ENCODE measurements at regions not wholly inside any gene's neighbourhood (a gene's known extent, or its start where the extent isn't known, plus 50 kb on each side); places are given as distances from the start of the nearest gene placed in this dataset.

DNA sequence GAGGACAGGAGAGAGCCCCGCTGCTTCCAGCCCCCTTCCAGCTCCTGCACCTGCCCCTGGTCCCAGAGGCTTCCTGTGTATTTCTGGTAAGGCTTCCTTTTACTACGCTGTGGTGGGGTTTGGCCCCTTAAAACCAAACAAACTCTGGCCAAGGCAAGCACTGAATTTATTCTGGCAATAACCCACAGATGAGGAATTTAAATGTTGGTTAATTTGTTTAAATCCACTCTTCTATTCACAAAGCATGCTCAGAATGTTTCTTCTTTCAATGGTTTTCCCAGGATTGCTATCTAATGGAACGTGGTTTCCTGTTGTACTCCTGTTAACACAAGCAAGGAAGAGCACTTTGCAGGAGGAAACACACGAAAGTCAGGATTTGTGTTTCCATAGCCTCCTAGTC is 236.5 kb upstream of the FOXQ1 start:
- H3K27me3 ChIP-seq (replicated peaks in 1 of 2; ENCODE audit: control insufficient read depth in 2 of 2, insufficient read depth in 2 of 2, low read length in 1 of 2) = peaks cover 2 to 4% of the 10 kb centered on the region in 2 experiments; a peak in 2 of 4 replicates
- RAD21 ChIA-PET (ENCODE audit: unreplicated experiment) = no interaction called here
- no TSS peak for BruUV-seq (replicated peaks)
- WGBS (ENCODE audit: insufficient coverage, insufficient replicate concordance, low lambda C conversion rate, missing lambda C conversion rate) = 2% methylated on average over 4 of the region's 4 CpGs
- H4K20me1 ChIP-seq (ENCODE audit: control insufficient read depth, insufficient read depth) = no peaks in the 10 kb centered on the region
- POLR2A ChIA-PET = no interaction called here
- SMC1A ChIA-PET (ENCODE audit: uncharacterized antibody, unreplicated experiment) = no interaction called here
- no peak overlapping the region for H3K4me3 ChIP-seq
- DNase-seq (ENCODE audit: low read depth, low spot score) (no peak), ATAC-seq (no peak), FAIRE-seq (no peak)
- no peak overlapping the region for H3K9ac ChIP-seq (ENCODE audit: control insufficient read depth, insufficient read depth, low read length)
- in situ Hi-C loops (cut with MboI) (no loop called here), intact Hi-C loops (cut with micrococcal nuclease; ENCODE audit: unreplicated experiment) (no loop called here)
- H3K79me2 ChIP-seq (ENCODE audit: control insufficient read depth, insufficient read depth, low read length) = no peaks in the 10 kb centered on the region
- no peaks in the 10 kb centered on the region for H3K9me3 ChIP-seq (replicated peaks; ENCODE audit: control insufficient read depth, insufficient read depth, low read length)
- H2AFZ ChIP-seq (ENCODE audit: control insufficient read depth, low read depth, low read length) = no peak overlapping the region
- H3K4me1 ChIP-seq (ENCODE audit: control insufficient read depth, insufficient read depth, low read length) = no peaks in the 10 kb centered on the region
- H3K4me2 ChIP-seq (ENCODE audit: control insufficient read depth, insufficient read depth) = no peak overlapping the region
- CTCF ChIA-PET = interaction anchor here (0.6 kb wide), 1 partner anchor 364 kb away, joined by 3 read pairs; no protein-coding TSS in a partner anchor
- H3K36me3 ChIP-seq (ENCODE audit: control insufficient read depth in 2 of 2, insufficient read depth in 2 of 2, low read length in 1 of 2) = no peaks in the 10 kb centered on the region
- no peak for TF ChIP-seq NFIC (IDR thresholded peaks at IDR 0.05; ENCODE audit: low read depth, low read length)
- TF ChIP-seq FOXK2 (IDR thresholded peaks at IDR 0.05) = no peak
- no peak overlapping the region for H3K27ac ChIP-seq (ENCODE audit: control insufficient read depth, insufficient read depth)

DNA sequence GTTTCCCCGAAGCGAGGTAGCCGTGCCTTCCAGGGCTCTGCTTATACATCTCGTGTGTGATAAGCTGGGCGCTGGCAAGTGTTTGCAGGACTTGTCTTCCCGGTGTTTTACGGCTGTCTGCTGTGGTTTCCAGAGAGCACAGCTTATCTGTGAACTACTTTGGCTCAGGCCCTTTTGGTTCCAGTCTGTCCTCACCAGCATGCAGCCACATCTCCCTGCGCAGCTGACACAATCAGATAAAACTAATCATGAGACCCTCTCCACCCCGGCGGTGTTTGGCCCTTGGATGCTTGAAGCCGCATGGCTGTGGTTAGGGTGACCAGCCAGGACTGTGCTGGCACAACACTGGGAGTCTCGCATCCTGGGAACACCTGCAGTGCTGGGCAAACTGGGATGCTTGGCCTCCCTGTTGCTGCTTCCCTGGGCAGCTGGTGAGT is 241.8 kb upstream of the FOXQ1 start:
- SMC1A ChIA-PET (ENCODE audit: uncharacterized antibody, unreplicated experiment) = no interaction called here
- POLR2A ChIA-PET = no interaction called here
- WGBS (ENCODE audit: insufficient coverage, insufficient replicate concordance, low lambda C conversion rate, missing lambda C conversion rate) = 29% methylated on average over 12 of the region's 12 CpGs
- no peak for DNase-seq (ENCODE audit: low read depth, low spot score)
- Histone ChIP-seq H4K20me1 (ENCODE audit: control insufficient read depth, insufficient read depth) (no peaks in the 10 kb centered on the region), H3K27ac (ENCODE audit: control insufficient read depth, insufficient read depth) (no peak overlapping the region), H3K4me3 (no peak overlapping the region), H2AFZ (ENCODE audit: control insufficient read depth, low read depth, low read length) (no peak overlapping the region), H3K79me2 (ENCODE audit: control insufficient read depth, insufficient read depth, low read length) (no peaks in the 10 kb centered on the region), H3K4me2 (ENCODE audit: control insufficient read depth, insufficient read depth) (no peak overlapping the region), H3K9ac (ENCODE audit: control insufficient read depth, insufficient read depth, low read length) (no peak overlapping the region), H3K9me3 (replicated peaks; ENCODE audit: control insufficient read depth, insufficient read depth, low read length) (no peaks in the 10 kb centered on the region), H3K27me3 (replicated peaks in 1 of 2; ENCODE audit: control insufficient read depth in 2 of 2, insufficient read depth in 2 of 2, low read length in 1 of 2) (peaks cover 1 to 2% of the 10 kb centered on the region in 2 experiments; a peak in 2 of 4 replicates), H3K4me1 (ENCODE audit: control insufficient read depth, insufficient read depth, low read length) (no peaks in the 10 kb centered on the region), H3K36me3 (ENCODE audit: control insufficient read depth in 2 of 2, insufficient read depth in 2 of 2, low read length in 1 of 2) (no peaks in the 10 kb centered on the region)
- CTCF ChIA-PET = no interaction called here
- intact Hi-C loops (cut with micrococcal nuclease; ENCODE audit: unreplicated experiment) (no loop called here), in situ Hi-C loops (cut with MboI) (no loop called here)
- FAIRE-seq = no peak
- RAD21 ChIA-PET (ENCODE audit: unreplicated experiment) = no interaction called here
- BruUV-seq (replicated peaks) = no TSS peak
- ATAC-seq = no peak
- TF ChIP-seq HCFC1 (IDR thresholded peaks at IDR 0.05; ENCODE audit: low read length) (no peak), MXI1 (IDR thresholded peaks at IDR 0.05; ENCODE audit: low read depth, low read length) (no peak), BMI1 (IDR thresholded peaks at IDR 0.05; ENCODE audit: borderline replicate concordance) (no peak), NFYB (IDR thresholded peaks at IDR 0.05; ENCODE audit: insufficient read depth, low read depth, low read length) (no peak), SREBF2 (IDR thresholded peaks at IDR 0.05; ENCODE audit: low read length) (no peak), EZH2 (IDR thresholded peaks at IDR 0.05; ENCODE audit: borderline replicate concordance, control insufficient read depth, low read depth, low read length) (no peak), SIX5 (IDR thresholded peaks at IDR 0.05; ENCODE audit: low read depth, low read length, severe bottlenecking) (no peak), POLR2A (IDR thresholded peaks at IDR 0.05; ENCODE audit: low read depth, low read length) (no peak), BACH1 (IDR thresholded peaks at IDR 0.05; ENCODE audit: borderline replicate concordance) (no peak), PAX8 (IDR thresholded peaks at IDR 0.05) (no peak), TAF1 (IDR thresholded peaks at IDR 0.05; ENCODE audit: borderline replicate concordance, low read depth, low read length) (no peak), ZNF24 (IDR thresholded peaks at IDR 0.05) (no peak)
- TF ChIP-seq, protein P1, sequence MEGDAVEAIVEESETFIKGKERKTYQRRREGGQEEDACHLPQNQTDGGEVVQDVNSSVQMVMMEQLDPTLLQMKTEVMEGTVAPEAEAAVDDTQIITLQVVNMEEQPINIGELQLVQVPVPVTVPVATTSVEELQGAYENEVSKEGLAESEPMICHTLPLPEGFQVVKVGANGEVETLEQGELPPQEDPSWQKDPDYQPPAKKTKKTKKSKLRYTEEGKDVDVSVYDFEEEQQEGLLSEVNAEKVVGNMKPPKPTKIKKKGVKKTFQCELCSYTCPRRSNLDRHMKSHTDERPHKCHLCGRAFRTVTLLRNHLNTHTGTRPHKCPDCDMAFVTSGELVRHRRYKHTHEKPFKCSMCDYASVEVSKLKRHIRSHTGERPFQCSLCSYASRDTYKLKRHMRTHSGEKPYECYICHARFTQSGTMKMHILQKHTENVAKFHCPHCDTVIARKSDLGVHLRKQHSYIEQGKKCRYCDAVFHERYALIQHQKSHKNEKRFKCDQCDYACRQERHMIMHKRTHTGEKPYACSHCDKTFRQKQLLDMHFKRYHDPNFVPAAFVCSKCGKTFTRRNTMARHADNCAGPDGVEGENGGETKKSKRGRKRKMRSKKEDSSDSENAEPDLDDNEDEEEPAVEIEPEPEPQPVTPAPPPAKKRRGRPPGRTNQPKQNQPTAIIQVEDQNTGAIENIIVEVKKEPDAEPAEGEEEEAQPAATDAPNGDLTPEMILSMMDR (IDR thresholded peaks at IDR 0.05 in 2 of 3, conservative IDR thresholded peaks at IDR 0.05 in 1 of 3; ENCODE audit: control insufficient read depth in 2 of 3, extremely low read depth in 1 of 3, insufficient read depth in 1 of 3, low read depth in 3 of 3, low read length in 3 of 3) = no peak
- TF ChIP-seq, protein P2, sequence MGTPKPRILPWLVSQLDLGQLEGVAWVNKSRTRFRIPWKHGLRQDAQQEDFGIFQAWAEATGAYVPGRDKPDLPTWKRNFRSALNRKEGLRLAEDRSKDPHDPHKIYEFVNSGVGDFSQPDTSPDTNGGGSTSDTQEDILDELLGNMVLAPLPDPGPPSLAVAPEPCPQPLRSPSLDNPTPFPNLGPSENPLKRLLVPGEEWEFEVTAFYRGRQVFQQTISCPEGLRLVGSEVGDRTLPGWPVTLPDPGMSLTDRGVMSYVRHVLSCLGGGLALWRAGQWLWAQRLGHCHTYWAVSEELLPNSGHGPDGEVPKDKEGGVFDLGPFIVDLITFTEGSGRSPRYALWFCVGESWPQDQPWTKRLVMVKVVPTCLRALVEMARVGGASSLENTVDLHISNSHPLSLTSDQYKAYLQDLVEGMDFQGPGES (IDR thresholded peaks at IDR 0.05) = no peak
- TF ChIP-seq, protein P3, sequence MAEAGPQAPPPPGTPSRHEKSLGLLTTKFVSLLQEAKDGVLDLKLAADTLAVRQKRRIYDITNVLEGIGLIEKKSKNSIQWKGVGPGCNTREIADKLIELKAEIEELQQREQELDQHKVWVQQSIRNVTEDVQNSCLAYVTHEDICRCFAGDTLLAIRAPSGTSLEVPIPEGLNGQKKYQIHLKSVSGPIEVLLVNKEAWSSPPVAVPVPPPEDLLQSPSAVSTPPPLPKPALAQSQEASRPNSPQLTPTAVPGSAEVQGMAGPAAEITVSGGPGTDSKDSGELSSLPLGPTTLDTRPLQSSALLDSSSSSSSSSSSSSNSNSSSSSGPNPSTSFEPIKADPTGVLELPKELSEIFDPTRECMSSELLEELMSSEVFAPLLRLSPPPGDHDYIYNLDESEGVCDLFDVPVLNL (IDR thresholded peaks at IDR 0.05; ENCODE audit: low read depth, low read length) = no peak

All from GM12878 (cell line).